H9 (cell line): ENCODE measurements at regions not wholly inside any gene's neighbourhood (a gene's known extent, or its start where the extent isn't known, plus 50 kb on each side); places are given as distances from the start of the nearest gene placed in this dataset.

ENCODE experiments used
- DNase-seq: peaks from one replicate; pipeline ENCODE4 v3.0.0-alpha.2; 2017
- H2AFZ ChIP-seq: one replicate; pipeline ENCODE4 v1.6.1; 2013; ENCODE audit warnings: mild to moderate bottlenecking, low read length, control low read depth, moderate library complexity
- H2AK5ac ChIP-seq: 2 replicates; pipeline ENCODE4 v1.6.1; 2013; ENCODE audit warnings: low read length, control low read depth, mixed read lengths; ENCODE audit not compliant: insufficient read length
- H2BK120ac ChIP-seq: one replicate; pipeline ENCODE4 v1.6.1; 2013; ENCODE audit warnings: low read depth, mild to moderate bottlenecking, low read length, control low read depth, inconsistent platforms; ENCODE audit not compliant: poor library complexity, severe bottlenecking
- H2BK12ac ChIP-seq: 2 replicates; pipeline ENCODE4 v1.6.1; 2013; ENCODE audit warnings: low read length, control low read depth, mixed read lengths, low read depth; ENCODE audit not compliant: insufficient read length
- H2BK15ac ChIP-seq: 2 replicates; pipeline ENCODE4 v1.6.1; 2013; ENCODE audit warnings: low read depth, low read length, control low read depth
- H2BK20ac ChIP-seq: one replicate; pipeline ENCODE4 v1.6.1; 2013; ENCODE audit warnings: low read depth, mild to moderate bottlenecking, low read length, control low read depth, inconsistent platforms; ENCODE audit not compliant: poor library complexity, severe bottlenecking
- H2BK5ac ChIP-seq: 2 replicates; pipeline ENCODE4 v1.6.1; 2013; ENCODE audit warnings: low read length, control low read depth, mixed read lengths; ENCODE audit not compliant: insufficient read length
- H3K14ac ChIP-seq: 2 replicates; pipeline ENCODE4 v1.6.1; 2013; ENCODE audit warnings: low read length, control low read depth; ENCODE audit not compliant: insufficient read depth
- H3K18ac ChIP-seq: 2 replicates; pipeline ENCODE4 v1.6.1; 2013; ENCODE audit warnings: low read depth, mild to moderate bottlenecking, mixed read lengths, low read length, control low read depth; ENCODE audit not compliant: insufficient read length
- H3K23ac ChIP-seq: 2 replicates; pipeline ENCODE4 v1.6.1; 2013; ENCODE audit warnings: low read length, control low read depth, mixed read lengths, low read depth; ENCODE audit not compliant: insufficient read length
- H3K23me2 ChIP-seq: 2 replicates; pipeline ENCODE4 v1.6.1; 2013; ENCODE audit warnings: low read depth, mild to moderate bottlenecking, mixed read lengths, low read length, control low read depth; ENCODE audit not compliant: insufficient read length, poor library complexity, severe bottlenecking
- H3K27ac ChIP-seq: 2 replicates; pipeline ENCODE4 v1.5.1; 2013; ENCODE audit warnings: low read length, control low read depth, mixed read lengths, low read depth; ENCODE audit not compliant: insufficient read length
- H3K27me3 ChIP-seq: 2 replicates; pipeline ENCODE4 v1.6.1; 2013; ENCODE audit warnings: low read length, control low read depth, inconsistent platforms; ENCODE audit not compliant: insufficient read depth
- H3K4ac ChIP-seq: 2 replicates; pipeline ENCODE4 v1.6.1; 2013; ENCODE audit warnings: low read depth, mild to moderate bottlenecking, control low read depth, inconsistent platforms, low read length, moderate library complexity
- H3K4me1 ChIP-seq: 2 replicates; pipeline ENCODE4 v1.6.1; 2013; ENCODE audit warnings: low read length, control low read depth, inconsistent platforms; ENCODE audit not compliant: insufficient read depth
- H3K4me2 ChIP-seq: 2 replicates; pipeline ENCODE4 v1.6.1; 2013; ENCODE audit warnings: low read length, control low read depth, mixed read lengths; ENCODE audit not compliant: insufficient read length, insufficient read depth
- H3K56ac ChIP-seq: 2 replicates; pipeline ENCODE4 v1.6.1; 2013; ENCODE audit warnings: low read depth, mild to moderate bottlenecking, mixed read lengths, low read length, control low read depth; ENCODE audit not compliant: insufficient read length
- H3K79me1 ChIP-seq: 2 replicates; pipeline ENCODE4 v1.6.1; 2013; ENCODE audit warnings: low read depth, mild to moderate bottlenecking, moderate library complexity, low read length, control low read depth, inconsistent platforms; ENCODE audit not compliant: insufficient read depth, poor library complexity, severe bottlenecking
- H3K79me2 ChIP-seq: 2 replicates; pipeline ENCODE4 v1.6.1; 2013; ENCODE audit warnings: low read length, control low read depth, inconsistent platforms; ENCODE audit not compliant: insufficient read depth
- H3K9ac ChIP-seq: 2 replicates; pipeline ENCODE4 v1.6.1; 2013; ENCODE audit warnings: low read length, control low read depth, mixed read lengths; ENCODE audit not compliant: insufficient read length; ENCODE audit errors: extremely low read depth
- H3K9me3 ChIP-seq: one replicate; pipeline ENCODE4 v1.6.1; 2013; ENCODE audit warnings: low read depth, low read length, inconsistent platforms; ENCODE audit not compliant: control insufficient read depth
- H3T11ph ChIP-seq: one replicate; pipeline ENCODE4 v1.6.1; 2013; ENCODE audit warnings: mild to moderate bottlenecking, low read length, control low read depth, inconsistent platforms
- H4K20me1 ChIP-seq: one replicate; pipeline ENCODE4 v1.6.1; 2013; ENCODE audit not compliant: control insufficient read depth, insufficient read length, insufficient read depth
- H4K5ac ChIP-seq: 2 replicates; pipeline ENCODE4 v1.6.1; 2013; ENCODE audit warnings: low read depth, mild to moderate bottlenecking, mixed read lengths, low read length, control low read depth; ENCODE audit not compliant: insufficient read length
- H4K8ac ChIP-seq: replicated peaks from 2 replicates; pipeline ENCODE4 v1.6.1; 2013; ENCODE audit warnings: low read length, control low read depth, mixed read lengths, low read depth; ENCODE audit not compliant: insufficient read length
- H4K91ac ChIP-seq: 2 replicates; pipeline ENCODE4 v1.6.1; 2013; ENCODE audit warnings: low read depth, mild to moderate bottlenecking, moderate library complexity, mixed read lengths, low read length, control low read depth; ENCODE audit not compliant: insufficient read length
- H3K27ac Mint-ChIP-seq, 3 experiments: 2 replicates in 2 of 3; 3 replicates in 1 of 3; pipeline ENCODE4 v1.8.0; 2020 to 2021; ENCODE audit warnings: mixed read lengths in 3 of 3, mild to moderate bottlenecking in 1 of 3, moderate library complexity in 1 of 3
- H3K27me3 Mint-ChIP-seq: 2 replicates; pipeline ENCODE4 v1.8.0; 2021; ENCODE audit warnings: low read depth, mild to moderate bottlenecking, moderate library complexity, mixed read lengths
- H3K36me3 Mint-ChIP-seq, 3 experiments: 2 replicates in 2 of 3; 3 replicates in 1 of 3; pipeline ENCODE4 v1.8.0; 2020 to 2021; ENCODE audit warnings: low read depth in 3 of 3, mixed read lengths in 3 of 3; ENCODE audit not compliant: insufficient read depth in 1 of 3
- H3K4me1 Mint-ChIP-seq, 2 experiments: 2 replicates each; pipeline ENCODE4 v1.8.0; 2020; ENCODE audit warnings: mixed read lengths in 2 of 2
- H3K4me3 Mint-ChIP-seq, 2 experiments: 2 replicates in 1 of 2; 3 replicates in 1 of 2; pipeline ENCODE4 v1.8.0; 2020 to 2021; ENCODE audit warnings: mild to moderate bottlenecking in 2 of 2, mixed read lengths in 2 of 2, moderate library complexity in 1 of 2
- H3K9me3 Mint-ChIP-seq, 2 experiments: 2 replicates in 1 of 2; 3 replicates in 1 of 2; pipeline ENCODE4 v1.8.0; 2020; ENCODE audit warnings: mild to moderate bottlenecking in 2 of 2, mixed read lengths in 2 of 2, moderate library complexity in 1 of 2
- CTCF ChIP-seq: fragments of 200-600 bp; sonication (generic); conservative IDR thresholded peaks from 3 replicates; pipeline ENCODE4 v1.8.0; 2021; ENCODE audit warnings: antibody characterized with exemption, mild to moderate bottlenecking
- WGBS: extraction: QIAGEN DNeasy Blood & Tissue Kit; methylation state at CpG from one replicate; pipeline ENCODE4 v1.1.7; 2013; ENCODE audit warnings: missing lambda C conversion rate, low lambda C conversion rate, mixed read lengths; ENCODE audit not compliant: insufficient read length; ENCODE audit errors: extremely low coverage; 5-methylcytosine and 5-hydroxymethylcytosine counted together

- TF ChIP-seq CTCF: no peak
- H3K23ac ChIP-seq: no peak overlapping the region
- no peaks in the 10 kb centered on the region; the same call in 1 of the 2 replicates for H3K27me3 Mint-ChIP-seq
- no peak overlapping the region for H3K14ac ChIP-seq
- H3K56ac ChIP-seq: no peak overlapping the region
- H3K79me2 ChIP-seq: no peaks in the 10 kb centered on the region
- no peak overlapping the region for H2AK5ac ChIP-seq
- no peaks in the 10 kb centered on the region for H3K27me3 ChIP-seq
- H3K23me2 ChIP-seq: no peaks in the 10 kb centered on the region
- H3K27ac Mint-ChIP-seq: no peak overlapping the region
- no peak overlapping the region for H3K4me3 Mint-ChIP-seq
- no peak overlapping the region for H2AFZ ChIP-seq
- no peaks in the 10 kb centered on the region for H4K20me1 ChIP-seq
- H3K4me2 ChIP-seq: no peak overlapping the region
- H4K5ac ChIP-seq: no peak overlapping the region
- H3K4me1 Mint-ChIP-seq: no peaks in the 10 kb centered on the region
- H4K91ac ChIP-seq: no peak overlapping the region
- H3K9me3 ChIP-seq: no peaks in the 10 kb centered on the region
- no CpG with 5 or more reads among the region's 1 CpG for WGBS
- H3K36me3 Mint-ChIP-seq: no peaks in the 10 kb centered on the region
- no peaks in the 10 kb centered on the region for H3K9me3 Mint-ChIP-seq
- H2BK15ac ChIP-seq: no peak overlapping the region
- H3K4me1 ChIP-seq: no peaks in the 10 kb centered on the region
- no peak overlapping the region for H2BK12ac ChIP-seq
- DNase-seq: no peak
- H2BK20ac ChIP-seq: no peak overlapping the region
- H3K79me1 ChIP-seq: no peaks in the 10 kb centered on the region
- H4K8ac ChIP-seq: no peak overlapping the region
- H3K18ac ChIP-seq: no peak overlapping the region
- no peak overlapping the region for H2BK5ac ChIP-seq
- no peak overlapping the region for H3K9ac ChIP-seq
- H3K27ac ChIP-seq: no peak overlapping the region
- H3T11ph ChIP-seq: no peak overlapping the region
- H3K4ac ChIP-seq: no peak overlapping the region
- H2BK120ac ChIP-seq: no peak overlapping the region
Observed at GRCh38 chr5:3475674-3476073, 120.0 kb upstream of the IRX1 start.
